ENCODE measurements at regions not wholly inside any gene's neighbourhood (a gene's known extent, or its start where the extent isn't known, plus 50 kb on each side); places are given as distances from the start of the nearest gene placed in this dataset.

GRCh38 chr3:106025151-106025722 lies 156.4 kb upstream of the CBLB start:
- no peak for TF ChIP-seq EZH2 (IDR thresholded peaks at IDR 0.05; ENCODE audit: borderline replicate concordance, low read length)
- TF ChIP-seq CTCF (conservative IDR thresholded peaks at IDR 0.05 in 1 of 2, IDR thresholded peaks at IDR 0.05 in 1 of 2; ENCODE audit: extremely low read depth in 1 of 2, insufficient read depth in 1 of 2, low read depth in 1 of 2, low read length in 2 of 2), result no peak

All from mammary epithelial cell (primary cell).